Large intestine (tissue), 3 donors: ENCODE measurements at regions not wholly inside any gene's neighbourhood (a gene's known extent, or its start where the extent isn't known, plus 50 kb on each side); places are given as distances from the start of the nearest gene placed in this dataset.

ENCODE experiments used
- DNase-seq, 2 donors: peaks; one replicate each; pipeline versions ENCODE4 v3.0.0 to v3.0.0-alpha.2; 2013
- H3K27ac ChIP-seq: one replicate; pipeline ENCODE4 v1.5.1; 2013; ENCODE audit warnings: low read length
- H3K27me3 ChIP-seq: 2 replicates; pipeline ENCODE4 v1.6.1; 2013; ENCODE audit warnings: low read length; ENCODE audit not compliant: control insufficient read depth, insufficient read depth
- H3K36me3 ChIP-seq: 2 replicates; pipeline ENCODE4 v1.6.1; 2013; ENCODE audit warnings: low read length; ENCODE audit not compliant: control insufficient read depth, insufficient read depth
- H3K4me1 ChIP-seq: one replicate; pipeline ENCODE4 v1.6.1; 2013; ENCODE audit warnings: low read length; ENCODE audit not compliant: control insufficient read depth, insufficient read depth
- H3K4me3 ChIP-seq: one replicate; pipeline ENCODE4 v1.5.1; 2013; ENCODE audit warnings: low read length
- H3K9me3 ChIP-seq: one replicate; pipeline ENCODE4 v1.6.1; 2013; ENCODE audit warnings: mild to moderate bottlenecking, low read depth, low read length, moderate library complexity; ENCODE audit not compliant: control insufficient read depth
- WGBS: methylation state at CpG from one replicate; pipeline ENCODE4 v1.1.5; 2013; ENCODE audit warnings: low lambda C conversion rate; ENCODE audit not compliant: insufficient coverage; 5-methylcytosine and 5-hydroxymethylcytosine counted together

GRCh38 chr22:48169227-48169626, 1406.8 kb downstream of the TBC1D22A start:
- Histone ChIP-seq H3K4me3 (no peak overlapping the region), H3K27ac (no peak overlapping the region), H3K27me3 (no peaks in the 10 kb centered on the region), H3K9me3 (no peaks in the 10 kb centered on the region), H3K36me3 (no peaks in the 10 kb centered on the region), H3K4me1 (no peaks in the 10 kb centered on the region)
- DNase-seq, result no peak
- WGBS, result no CpG with 5 or more reads among the region's 4 CpGs

- 40% methylated on average over 1 of the region's 6 CpGs for WGBS
- no peak for DNase-seq
- no peak overlapping the region for H3K27ac ChIP-seq
Observed at GRCh38 chr22:48167238-48167637, 1404.8 kb downstream of the TBC1D22A start.

GRCh38 chr22:48161298-48161697, 1398.8 kb downstream of the TBC1D22A start:
- no peak overlapping the region for H3K4me3 ChIP-seq
- no peaks in the 10 kb centered on the region for H3K27me3 ChIP-seq
- H3K9me3 ChIP-seq, result no peaks in the 10 kb centered on the region
- H3K36me3 ChIP-seq, result no peaks in the 10 kb centered on the region
- H3K4me1 ChIP-seq, result no peaks in the 10 kb centered on the region
- no peak overlapping the region for H3K27ac ChIP-seq
- no peak for DNase-seq
- 71% methylated on average over 1 of the region's 4 CpGs for WGBS

More at GRCh38 chr22:48167238-48167637, 1404.8 kb downstream of the TBC1D22A start:
- no peak overlapping the region for H3K4me3 ChIP-seq
- H3K9me3 ChIP-seq, result no peaks in the 10 kb centered on the region
- no peaks in the 10 kb centered on the region for H3K27me3 ChIP-seq
- no peaks in the 10 kb centered on the region for H3K36me3 ChIP-seq
- H3K4me1 ChIP-seq, result no peaks in the 10 kb centered on the region

GRCh38 chr22:48157676-48158075, 1395.2 kb downstream of the TBC1D22A start:
- no peaks in the 10 kb centered on the region for H3K36me3 ChIP-seq
- H3K27ac ChIP-seq, result no peak overlapping the region
- no peaks in the 10 kb centered on the region for H3K27me3 ChIP-seq
- no peak overlapping the region for H3K4me3 ChIP-seq
- H3K4me1 ChIP-seq, result no peaks in the 10 kb centered on the region
- DNase-seq, result no peak
- no CpG with 5 or more reads among the region's 11 CpGs for WGBS
- no peaks in the 10 kb centered on the region for H3K9me3 ChIP-seq

GRCh38 chr22:48156603-48157355, 1394.3 kb downstream of the TBC1D22A start:
- no peaks in the 10 kb centered on the region for H3K4me1 ChIP-seq

GRCh38 chr22:48155446-48155845, 1393.0 kb downstream of the TBC1D22A start:
- H3K4me3 ChIP-seq, result no peak overlapping the region
- H3K27me3 ChIP-seq, result no peaks in the 10 kb centered on the region
- no peak for DNase-seq
- H3K9me3 ChIP-seq, result no peaks in the 10 kb centered on the region
- no peak overlapping the region for H3K27ac ChIP-seq
- WGBS, result no CpG with 5 or more reads among the region's 8 CpGs
- H3K36me3 ChIP-seq, result no peaks in the 10 kb centered on the region
- H3K4me1 ChIP-seq, result no peaks in the 10 kb centered on the region

More at GRCh38 chr22:48156603-48157355, 1394.3 kb downstream of the TBC1D22A start:
- no peaks in the 10 kb centered on the region for H3K36me3 ChIP-seq
- H3K9me3 ChIP-seq, result no peaks in the 10 kb centered on the region
- H3K27me3 ChIP-seq, result no peaks in the 10 kb centered on the region
- H3K27ac ChIP-seq, result no peak overlapping the region
- no peak overlapping the region for H3K4me3 ChIP-seq
- WGBS, result 80% methylated on average over 1 of the region's 12 CpGs
- no peak for DNase-seq

GRCh38 chr22:48154943-48155240, 1392.4 kb downstream of the TBC1D22A start:
- Histone ChIP-seq H3K4me1 (no peaks in the 10 kb centered on the region), H3K27me3 (no peaks in the 10 kb centered on the region), H3K27ac (no peak overlapping the region), H3K36me3 (no peaks in the 10 kb centered on the region), H3K4me3 (no peak overlapping the region), H3K9me3 (no peaks in the 10 kb centered on the region)
- WGBS, result no CpG with 5 or more reads among the region's 8 CpGs
- no peak for DNase-seq

GRCh38 chr22:48154169-48154942, 1391.9 kb downstream of the TBC1D22A start:
- Histone ChIP-seq H3K4me3 (no peak overlapping the region), H3K27me3 (no peaks in the 10 kb centered on the region), H3K27ac (no peak overlapping the region), H3K36me3 (no peaks in the 10 kb centered on the region), H3K9me3 (no peaks in the 10 kb centered on the region), H3K4me1 (no peaks in the 10 kb centered on the region)
- WGBS, result no CpG with 5 or more reads among the region's 18 CpGs
- no peak for DNase-seq

- Histone ChIP-seq H3K36me3 (no peaks in the 10 kb centered on the region), H3K27ac (no peak overlapping the region), H3K27me3 (no peaks in the 10 kb centered on the region), H3K9me3 (no peaks in the 10 kb centered on the region), H3K4me1 (no peaks in the 10 kb centered on the region), H3K4me3 (no peak overlapping the region)
- no peak for DNase-seq
- WGBS, result no CpG with 5 or more reads among the region's 10 CpGs
Observed at GRCh38 chr22:48153726-48154125, 1391.3 kb downstream of the TBC1D22A start.

- no peak for DNase-seq
- no CpG with 5 or more reads among the region's 16 CpGs for WGBS
Observed at GRCh38 chr22:48152916-48153315, 1390.5 kb downstream of the TBC1D22A start.

More at GRCh38 chr22:48152916-48153315, 1390.5 kb downstream of the TBC1D22A start:
- Histone ChIP-seq H3K36me3 (no peaks in the 10 kb centered on the region), H3K27me3 (no peaks in the 10 kb centered on the region), H3K27ac (no peak overlapping the region), H3K4me1 (no peaks in the 10 kb centered on the region), H3K9me3 (no peaks in the 10 kb centered on the region), H3K4me3 (no peak overlapping the region)
